ENCODE measurements at regions not wholly inside any gene's neighbourhood (a gene's known extent, or its start where the extent isn't known, plus 50 kb on each side); places are given as distances from the start of the nearest gene placed in this dataset.
"Not testable (repeated sequence)": the region's sequence is repeated elsewhere in the genome, so short reads cannot be mapped to it uniquely, and the experiment has no call there.

GRCh38 chr7:46290374-46291049, 369.4 kb upstream of the IGFBP3 start:
- Mint-ChIP-seq H3K27ac (no peak overlapping the region), H3K27me3 (no peaks in the 10 kb centered on the region), H3K4me1 (no peaks in the 10 kb centered on the region), H3K9me3 (no peaks in the 10 kb centered on the region), H3K36me3 (no peaks in the 10 kb centered on the region), H3K4me3 (no peak overlapping the region)
- no peak for ATAC-seq (ENCODE audit: low read depth)
- DNase-seq (ENCODE audit: low spot score in 2 of 2): no peak

- no peaks in the 10 kb centered on the region for H3K4me1 Mint-ChIP-seq
Observed at GRCh38 chr7:46288861-46289260, 367.8 kb upstream of the IGFBP3 start.

GRCh38 chr7:46288010-46288409, 366.9 kb upstream of the IGFBP3 start:
- H3K27ac Mint-ChIP-seq: no peak overlapping the region
- ATAC-seq (ENCODE audit: low read depth): no peak
- H3K4me1 Mint-ChIP-seq: no peaks in the 10 kb centered on the region
- H3K9me3 Mint-ChIP-seq: no peaks in the 10 kb centered on the region
- H3K36me3 Mint-ChIP-seq: no peaks in the 10 kb centered on the region
- no peak overlapping the region for H3K4me3 Mint-ChIP-seq
- H3K27me3 Mint-ChIP-seq: no peaks in the 10 kb centered on the region
- no peak for DNase-seq (ENCODE audit: low spot score in 2 of 2)

More at GRCh38 chr7:46288861-46289260, 367.8 kb upstream of the IGFBP3 start:
- ATAC-seq (ENCODE audit: low read depth) (no peak), DNase-seq (ENCODE audit: low spot score in 2 of 2) (no peak)
- H3K27me3 Mint-ChIP-seq: no peaks in the 10 kb centered on the region
- H3K4me3 Mint-ChIP-seq: no peak overlapping the region
- H3K36me3 Mint-ChIP-seq: no peaks in the 10 kb centered on the region
- no peaks in the 10 kb centered on the region for H3K9me3 Mint-ChIP-seq
- no peak overlapping the region for H3K27ac Mint-ChIP-seq

- DNase-seq (ENCODE audit: low spot score in 2 of 2) (no peak), ATAC-seq (ENCODE audit: low read depth) (no peak)
- Mint-ChIP-seq H3K27me3 (no peaks in the 10 kb centered on the region), H3K36me3 (no peaks in the 10 kb centered on the region), H3K4me3 (no peak overlapping the region), H3K4me1 (no peaks in the 10 kb centered on the region), H3K27ac (no peak overlapping the region), H3K9me3 (no peaks in the 10 kb centered on the region)
Observed at GRCh38 chr7:46286957-46287356, 365.9 kb upstream of the IGFBP3 start.

- H3K27me3 Mint-ChIP-seq: no peaks in the 10 kb centered on the region
- ATAC-seq (ENCODE audit: low read depth) (no peak), DNase-seq (ENCODE audit: low spot score in 2 of 2) (no peak)
- H3K4me1 Mint-ChIP-seq: no peaks in the 10 kb centered on the region
- H3K4me3 Mint-ChIP-seq: no peak overlapping the region
- H3K9me3 Mint-ChIP-seq: no peaks in the 10 kb centered on the region
- no peak overlapping the region for H3K27ac Mint-ChIP-seq
- no peaks in the 10 kb centered on the region for H3K36me3 Mint-ChIP-seq
Observed at GRCh38 chr7:46286356-46286755, 365.3 kb upstream of the IGFBP3 start.

- DNase-seq (ENCODE audit: low spot score in 2 of 2) (no peak), ATAC-seq (ENCODE audit: low read depth) (no peak)
- H3K4me1 Mint-ChIP-seq: no peaks in the 10 kb centered on the region
- no peaks in the 10 kb centered on the region for H3K36me3 Mint-ChIP-seq
- H3K27me3 Mint-ChIP-seq: no peaks in the 10 kb centered on the region
- H3K9me3 Mint-ChIP-seq: no peaks in the 10 kb centered on the region
- H3K27ac Mint-ChIP-seq: no peak overlapping the region
- H3K4me3 Mint-ChIP-seq: no peak overlapping the region
Observed at GRCh38 chr7:46285878-46286277, 364.8 kb upstream of the IGFBP3 start.

- Mint-ChIP-seq H3K4me3 (no peak overlapping the region), H3K36me3 (no peaks in the 10 kb centered on the region), H3K27me3 (no peaks in the 10 kb centered on the region), H3K9me3 (no peaks in the 10 kb centered on the region), H3K4me1 (no peaks in the 10 kb centered on the region), H3K27ac (no peak overlapping the region)
- ATAC-seq (ENCODE audit: low read depth) (no peak), DNase-seq (ENCODE audit: low spot score in 2 of 2) (no peak)
Observed at GRCh38 chr7:46283852-46284251, 362.8 kb upstream of the IGFBP3 start.

GRCh38 chr7:46282155-46282554, 361.1 kb upstream of the IGFBP3 start:
- H3K9me3 Mint-ChIP-seq: peaks cover 1% of the 10 kb centered on the region
- no peak for DNase-seq (ENCODE audit: low spot score in 2 of 2)
- no peaks in the 10 kb centered on the region for H3K4me1 Mint-ChIP-seq
- no peaks in the 10 kb centered on the region for H3K36me3 Mint-ChIP-seq
- no peaks in the 10 kb centered on the region for H3K27me3 Mint-ChIP-seq
- no peak for ATAC-seq (ENCODE audit: low read depth)
- H3K27ac Mint-ChIP-seq: no peak overlapping the region
- H3K4me3 Mint-ChIP-seq: no peak overlapping the region

- H3K9me3 Mint-ChIP-seq: peaks cover 1% of the 10 kb centered on the region
- no peaks in the 10 kb centered on the region for H3K27me3 Mint-ChIP-seq
- ATAC-seq (ENCODE audit: low read depth): no peak
- DNase-seq (ENCODE audit: low spot score in 2 of 2): no peak
- no peak overlapping the region for H3K4me3 Mint-ChIP-seq
- H3K27ac Mint-ChIP-seq: no peak overlapping the region
- H3K36me3 Mint-ChIP-seq: no peaks in the 10 kb centered on the region
- H3K4me1 Mint-ChIP-seq: no peaks in the 10 kb centered on the region
Observed at GRCh38 chr7:46281071-46281470, 360.0 kb upstream of the IGFBP3 start.

GRCh38 chr7:46279290-46279689, 358.2 kb upstream of the IGFBP3 start:
- Mint-ChIP-seq H3K9me3 (peaks cover 1% of the 10 kb centered on the region), H3K27me3 (no peaks in the 10 kb centered on the region)

GRCh38 chr7:46264646-46265045, 343.6 kb upstream of the IGFBP3 start:
- DNase-seq (ENCODE audit: low spot score in 2 of 2) (no peak), ATAC-seq (ENCODE audit: low read depth) (no peak)
- no peak overlapping the region for H3K27ac Mint-ChIP-seq
- no peaks in the 10 kb centered on the region for H3K4me1 Mint-ChIP-seq
- H3K27me3 Mint-ChIP-seq: no peaks in the 10 kb centered on the region
- no peaks in the 10 kb centered on the region for H3K36me3 Mint-ChIP-seq
- H3K4me3 Mint-ChIP-seq: no peak overlapping the region
- H3K9me3 Mint-ChIP-seq: peaks cover 7% of the 10 kb centered on the region

More at GRCh38 chr7:46279290-46279689, 358.2 kb upstream of the IGFBP3 start:
- Mint-ChIP-seq H3K27ac (no peak overlapping the region), H3K36me3 (no peaks in the 10 kb centered on the region), H3K4me3 (no peak overlapping the region), H3K4me1 (no peaks in the 10 kb centered on the region)
- DNase-seq (ENCODE audit: low spot score in 2 of 2): no peak
- no peak for ATAC-seq (ENCODE audit: low read depth)

GRCh38 chr7:46261638-46262037, 340.6 kb upstream of the IGFBP3 start:
- not testable (repeated sequence) for H3K9me3 Mint-ChIP-seq; H3K27me3 Mint-ChIP-seq; H3K27ac Mint-ChIP-seq; DNase-seq (ENCODE audit: low spot score in 2 of 2); ATAC-seq (ENCODE audit: low read depth); H3K4me1 Mint-ChIP-seq; H3K4me3 Mint-ChIP-seq; H3K36me3 Mint-ChIP-seq

- H3K4me3 Mint-ChIP-seq: no peak overlapping the region
- ATAC-seq (ENCODE audit: low read depth) (no peak), DNase-seq (ENCODE audit: low spot score in 2 of 2) (no peak)
- H3K9me3 Mint-ChIP-seq: peaks cover 8% of the 10 kb centered on the region
- H3K27me3 Mint-ChIP-seq: no peaks in the 10 kb centered on the region
- no peaks in the 10 kb centered on the region for H3K36me3 Mint-ChIP-seq
- no peak overlapping the region for H3K27ac Mint-ChIP-seq
- H3K4me1 Mint-ChIP-seq: no peaks in the 10 kb centered on the region
Observed at GRCh38 chr7:46259947-46260346, 338.9 kb upstream of the IGFBP3 start.

GRCh38 chr7:46257761-46258448, 336.8 kb upstream of the IGFBP3 start:
- Mint-ChIP-seq H3K9me3 (peaks cover 8% of the 10 kb centered on the region), H3K27ac (no peak overlapping the region), H3K4me1 (no peaks in the 10 kb centered on the region), H3K27me3 (no peaks in the 10 kb centered on the region), H3K36me3 (no peaks in the 10 kb centered on the region), H3K4me3 (no peak overlapping the region)
- ATAC-seq (ENCODE audit: low read depth) (no peak), DNase-seq (ENCODE audit: low spot score in 2 of 2) (no peak)

Measured in memory B cell (primary cell).